GM18873 (cell line): ENCODE measurements at regions not wholly inside any gene's neighbourhood (a gene's known extent, or its start where the extent isn't known, plus 50 kb on each side); places are given as distances from the start of the nearest gene placed in this dataset.

Experiments
- ATAC-seq: cut with Tn5 transposase; IDR thresholded peaks from one replicate; pipeline ENCODE4 v1.9.1; 2021; ENCODE audit warnings: mild to moderate bottlenecking, moderate library complexity, moderate number of reproducible peaks; ENCODE audit not compliant: unreplicated experiment, low FRiP score

- no peak for ATAC-seq
Observed at GRCh38 chr7:89401099-89401498, 605.6 kb upstream of the TEX47 start.

- ATAC-seq = no peak
Observed at GRCh38 chr7:89401690-89402089, 606.2 kb upstream of the TEX47 start.

GRCh38 chr7:89451911-89452310, 656.4 kb upstream of the TEX47 start:
- no peak for ATAC-seq

- ATAC-seq = no peak
Observed at GRCh38 chr7:89456556-89456955, 661.0 kb upstream of the TEX47 start.

- ATAC-seq = no peak
Observed at GRCh38 chr7:89458114-89458513, 662.6 kb upstream of the TEX47 start.

- ATAC-seq = no peak
Observed at GRCh38 chr7:89474456-89474855, 678.9 kb upstream of the TEX47 start.

- no peak for ATAC-seq
Observed at GRCh38 chr7:89477991-89478390, 676.3 kb upstream of the STEAP1 start.

GRCh38 chr7:89495704-89496103, 658.6 kb upstream of the STEAP1 start:
- no peak for ATAC-seq

- no peak for ATAC-seq
Observed at GRCh38 chr7:89500084-89500483, 654.2 kb upstream of the STEAP1 start.

- ATAC-seq = no peak
Observed at GRCh38 chr7:89503281-89503680, 651.0 kb upstream of the STEAP1 start.

- no peak for ATAC-seq
Observed at GRCh38 chr7:89507034-89507433, 647.2 kb upstream of the STEAP1 start.

- no peak for ATAC-seq
Observed at GRCh38 chr7:89511900-89512299, 642.4 kb upstream of the STEAP1 start.

- ATAC-seq = no peak
Observed at GRCh38 chr7:89514970-89515369, 639.3 kb upstream of the STEAP1 start.

- ATAC-seq = no peak
Observed at GRCh38 chr7:89517815-89518214, 636.5 kb upstream of the STEAP1 start.

GRCh38 chr7:89549768-89550167, 604.5 kb upstream of the STEAP1 start:
- ATAC-seq = no peak

GRCh38 chr7:89554209-89554608, 600.1 kb upstream of the STEAP1 start:
- ATAC-seq = no peak

GRCh38 chr7:89559596-89559995, 594.7 kb upstream of the STEAP1 start:
- ATAC-seq = no peak

GRCh38 chr7:89563597-89563996, 590.7 kb upstream of the STEAP1 start:
- no peak for ATAC-seq

- ATAC-seq = no peak
Observed at GRCh38 chr7:89584896-89585295, 569.4 kb upstream of the STEAP1 start.

GRCh38 chr7:89593125-89593524, 561.1 kb upstream of the STEAP1 start:
- no peak for ATAC-seq

- no peak for ATAC-seq
Observed at GRCh38 chr7:89602984-89603383, 551.3 kb upstream of the STEAP1 start.

GRCh38 chr7:89605362-89605761, 548.9 kb upstream of the STEAP1 start:
- ATAC-seq = no peak

GRCh38 chr7:89606511-89606910, 547.8 kb upstream of the STEAP1 start:
- no peak for ATAC-seq
